Neural cell (in vitro differentiated cells): ENCODE measurements at regions not wholly inside any gene's neighbourhood (a gene's known extent, or its start where the extent isn't known, plus 50 kb on each side); places are given as distances from the start of the nearest gene placed in this dataset.
A peak's percentile ranks its signal among the peaks of the same experiment; 100 is the strongest.

ENCODE experiments used
- CTCF ChIP-seq: fragments of 450-650 bp; IDR thresholded peaks from 2 replicates; pipeline ENCODE4 v1.5.1; 2014; ENCODE audit warnings: antibody characterized with exemption, mild to moderate bottlenecking, moderate library complexity; ENCODE audit not compliant: poor library complexity, severe bottlenecking
- MXI1 ChIP-seq: fragments of 450-650 bp; conservative IDR thresholded peaks from 2 replicates; pipeline ENCODE4 v1.6.1; 2014; ENCODE audit warnings: antibody characterized with exemption, mild to moderate bottlenecking; ENCODE audit not compliant: poor library complexity, severe bottlenecking
- POLR2AphosphoS5 ChIP-seq: IDR thresholded peaks from 2 replicates; pipeline ENCODE4 v1.6.1; 2012
- REST ChIP-seq: IDR thresholded peaks from 2 replicates; pipeline ENCODE4 v1.6.1; 2012; ENCODE audit warnings: borderline replicate concordance
- TAF1 ChIP-seq: IDR thresholded peaks from 2 replicates; pipeline ENCODE4 v1.6.1; 2012; ENCODE audit warnings: low read depth

- no peak for TF ChIP-seq TAF1
- TF ChIP-seq MXI1, result no peak
- TF ChIP-seq CTCF, result peak; percentile 49
- no peak for TF ChIP-seq POLR2AphosphoS5
- TF ChIP-seq REST, result no peak
These were observed 126.0 kb upstream of the CXorf66 start for GRCh38 chrX:140091125-140091886.
